H9 (cell line): ENCODE measurements at regions not wholly inside any gene's neighbourhood (a gene's known extent, or its start where the extent isn't known, plus 50 kb on each side); places are given as distances from the start of the nearest gene placed in this dataset.

ENCODE experiments used
- DNase-seq: peaks from one replicate; pipeline ENCODE4 v3.0.0-alpha.2; 2017
- H2AFZ ChIP-seq: one replicate; pipeline ENCODE4 v1.6.1; 2013; ENCODE audit warnings: mild to moderate bottlenecking, low read length, control low read depth, moderate library complexity
- H2AK5ac ChIP-seq: 2 replicates; pipeline ENCODE4 v1.6.1; 2013; ENCODE audit warnings: low read length, control low read depth, mixed read lengths; ENCODE audit not compliant: insufficient read length
- H2BK120ac ChIP-seq: one replicate; pipeline ENCODE4 v1.6.1; 2013; ENCODE audit warnings: low read depth, mild to moderate bottlenecking, low read length, control low read depth, inconsistent platforms; ENCODE audit not compliant: poor library complexity, severe bottlenecking
- H2BK12ac ChIP-seq: 2 replicates; pipeline ENCODE4 v1.6.1; 2013; ENCODE audit warnings: low read length, control low read depth, mixed read lengths, low read depth; ENCODE audit not compliant: insufficient read length
- H2BK15ac ChIP-seq: 2 replicates; pipeline ENCODE4 v1.6.1; 2013; ENCODE audit warnings: low read depth, low read length, control low read depth
- H2BK20ac ChIP-seq: one replicate; pipeline ENCODE4 v1.6.1; 2013; ENCODE audit warnings: low read depth, mild to moderate bottlenecking, low read length, control low read depth, inconsistent platforms; ENCODE audit not compliant: poor library complexity, severe bottlenecking
- H2BK5ac ChIP-seq: 2 replicates; pipeline ENCODE4 v1.6.1; 2013; ENCODE audit warnings: low read length, control low read depth, mixed read lengths; ENCODE audit not compliant: insufficient read length
- H3K14ac ChIP-seq: 2 replicates; pipeline ENCODE4 v1.6.1; 2013; ENCODE audit warnings: low read length, control low read depth; ENCODE audit not compliant: insufficient read depth
- H3K18ac ChIP-seq: 2 replicates; pipeline ENCODE4 v1.6.1; 2013; ENCODE audit warnings: low read depth, mild to moderate bottlenecking, mixed read lengths, low read length, control low read depth; ENCODE audit not compliant: insufficient read length
- H3K23ac ChIP-seq: 2 replicates; pipeline ENCODE4 v1.6.1; 2013; ENCODE audit warnings: low read length, control low read depth, mixed read lengths, low read depth; ENCODE audit not compliant: insufficient read length
- H3K23me2 ChIP-seq: 2 replicates; pipeline ENCODE4 v1.6.1; 2013; ENCODE audit warnings: low read depth, mild to moderate bottlenecking, mixed read lengths, low read length, control low read depth; ENCODE audit not compliant: insufficient read length, poor library complexity, severe bottlenecking
- H3K27ac ChIP-seq: 2 replicates; pipeline ENCODE4 v1.5.1; 2013; ENCODE audit warnings: low read length, control low read depth, mixed read lengths, low read depth; ENCODE audit not compliant: insufficient read length
- H3K27me3 ChIP-seq: 2 replicates; pipeline ENCODE4 v1.6.1; 2013; ENCODE audit warnings: low read length, control low read depth, inconsistent platforms; ENCODE audit not compliant: insufficient read depth
- H3K4ac ChIP-seq: 2 replicates; pipeline ENCODE4 v1.6.1; 2013; ENCODE audit warnings: low read depth, mild to moderate bottlenecking, control low read depth, inconsistent platforms, low read length, moderate library complexity
- H3K4me1 ChIP-seq: 2 replicates; pipeline ENCODE4 v1.6.1; 2013; ENCODE audit warnings: low read length, control low read depth, inconsistent platforms; ENCODE audit not compliant: insufficient read depth
- H3K4me2 ChIP-seq: 2 replicates; pipeline ENCODE4 v1.6.1; 2013; ENCODE audit warnings: low read length, control low read depth, mixed read lengths; ENCODE audit not compliant: insufficient read length, insufficient read depth
- H3K56ac ChIP-seq: 2 replicates; pipeline ENCODE4 v1.6.1; 2013; ENCODE audit warnings: low read depth, mild to moderate bottlenecking, mixed read lengths, low read length, control low read depth; ENCODE audit not compliant: insufficient read length
- H3K79me1 ChIP-seq: 2 replicates; pipeline ENCODE4 v1.6.1; 2013; ENCODE audit warnings: low read depth, mild to moderate bottlenecking, moderate library complexity, low read length, control low read depth, inconsistent platforms; ENCODE audit not compliant: insufficient read depth, poor library complexity, severe bottlenecking
- H3K79me2 ChIP-seq: 2 replicates; pipeline ENCODE4 v1.6.1; 2013; ENCODE audit warnings: low read length, control low read depth, inconsistent platforms; ENCODE audit not compliant: insufficient read depth
- H3K9ac ChIP-seq: 2 replicates; pipeline ENCODE4 v1.6.1; 2013; ENCODE audit warnings: low read length, control low read depth, mixed read lengths; ENCODE audit not compliant: insufficient read length; ENCODE audit errors: extremely low read depth
- H3K9me3 ChIP-seq: one replicate; pipeline ENCODE4 v1.6.1; 2013; ENCODE audit warnings: low read depth, low read length, inconsistent platforms; ENCODE audit not compliant: control insufficient read depth
- H3T11ph ChIP-seq: one replicate; pipeline ENCODE4 v1.6.1; 2013; ENCODE audit warnings: mild to moderate bottlenecking, low read length, control low read depth, inconsistent platforms
- H4K20me1 ChIP-seq: one replicate; pipeline ENCODE4 v1.6.1; 2013; ENCODE audit not compliant: control insufficient read depth, insufficient read length, insufficient read depth
- H4K5ac ChIP-seq: 2 replicates; pipeline ENCODE4 v1.6.1; 2013; ENCODE audit warnings: low read depth, mild to moderate bottlenecking, mixed read lengths, low read length, control low read depth; ENCODE audit not compliant: insufficient read length
- H4K8ac ChIP-seq: replicated peaks from 2 replicates; pipeline ENCODE4 v1.6.1; 2013; ENCODE audit warnings: low read length, control low read depth, mixed read lengths, low read depth; ENCODE audit not compliant: insufficient read length
- H4K91ac ChIP-seq: 2 replicates; pipeline ENCODE4 v1.6.1; 2013; ENCODE audit warnings: low read depth, mild to moderate bottlenecking, moderate library complexity, mixed read lengths, low read length, control low read depth; ENCODE audit not compliant: insufficient read length
- H3K27ac Mint-ChIP-seq, 3 experiments: 2 replicates in 2 of 3; 3 replicates in 1 of 3; pipeline ENCODE4 v1.8.0; 2020 to 2021; ENCODE audit warnings: mixed read lengths in 3 of 3, mild to moderate bottlenecking in 1 of 3, moderate library complexity in 1 of 3
- H3K27me3 Mint-ChIP-seq: 2 replicates; pipeline ENCODE4 v1.8.0; 2021; ENCODE audit warnings: low read depth, mild to moderate bottlenecking, moderate library complexity, mixed read lengths
- H3K36me3 Mint-ChIP-seq, 3 experiments: 2 replicates in 2 of 3; 3 replicates in 1 of 3; pipeline ENCODE4 v1.8.0; 2020 to 2021; ENCODE audit warnings: low read depth in 3 of 3, mixed read lengths in 3 of 3; ENCODE audit not compliant: insufficient read depth in 1 of 3
- H3K4me1 Mint-ChIP-seq, 2 experiments: 2 replicates each; pipeline ENCODE4 v1.8.0; 2020; ENCODE audit warnings: mixed read lengths in 2 of 2
- H3K4me3 Mint-ChIP-seq, 2 experiments: 2 replicates in 1 of 2; 3 replicates in 1 of 2; pipeline ENCODE4 v1.8.0; 2020 to 2021; ENCODE audit warnings: mild to moderate bottlenecking in 2 of 2, mixed read lengths in 2 of 2, moderate library complexity in 1 of 2
- H3K9me3 Mint-ChIP-seq, 2 experiments: 2 replicates in 1 of 2; 3 replicates in 1 of 2; pipeline ENCODE4 v1.8.0; 2020; ENCODE audit warnings: mild to moderate bottlenecking in 2 of 2, mixed read lengths in 2 of 2, moderate library complexity in 1 of 2
- WGBS: extraction: QIAGEN DNeasy Blood & Tissue Kit; methylation state at CpG from one replicate; pipeline ENCODE4 v1.1.7; 2013; ENCODE audit warnings: missing lambda C conversion rate, low lambda C conversion rate, mixed read lengths; ENCODE audit not compliant: insufficient read length; ENCODE audit errors: extremely low coverage; 5-methylcytosine and 5-hydroxymethylcytosine counted together
- TF ChIP-seq, protein P1 (sequence below): fragments of 200-600 bp; sonication (generic); conservative IDR thresholded peaks from 3 replicates; pipeline ENCODE4 v1.8.0; 2021; ENCODE audit warnings: antibody characterized with exemption, mild to moderate bottlenecking

DNA sequence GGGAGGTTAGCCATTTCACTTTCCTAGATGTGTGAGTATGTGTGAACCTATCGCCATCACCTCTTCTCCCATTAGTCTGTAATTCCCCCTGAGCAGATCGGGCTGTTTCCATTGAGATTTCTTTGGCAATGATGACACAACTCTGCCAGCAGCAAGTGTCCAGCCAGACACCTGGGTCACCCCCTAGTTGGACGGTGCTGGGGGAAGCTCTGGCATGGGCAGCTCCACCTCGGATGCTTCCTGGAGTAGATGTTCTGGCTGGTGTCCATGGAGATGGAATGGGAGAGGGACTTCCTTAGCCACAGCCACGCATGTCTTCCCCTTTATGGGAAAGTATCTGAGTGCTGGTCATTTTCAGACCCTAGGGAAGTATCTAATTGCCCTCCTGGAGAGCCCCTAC is 247.9 kb upstream of the RPL38 start:
- Histone ChIP-seq H3K23me2 (peaks cover 11% of the 10 kb centered on the region), H2BK20ac (no peak overlapping the region), H4K5ac (no peak overlapping the region), H2BK12ac (no peak overlapping the region), H3K18ac (no peak overlapping the region), H2AFZ (no peak overlapping the region), H3K9ac (no peak overlapping the region), H3T11ph (no peak overlapping the region), H3K27me3 (peaks cover 5% of the 10 kb centered on the region; the same call in 1 of the 2 replicates), H3K4me2 (no peak overlapping the region), H4K20me1 (no peaks in the 10 kb centered on the region), H3K27ac (no peak overlapping the region), H3K14ac (no peak overlapping the region), H3K9me3 (no peaks in the 10 kb centered on the region), H2BK5ac (no peak overlapping the region), H3K23ac (no peak overlapping the region), H3K79me2 (no peaks in the 10 kb centered on the region), H2BK15ac (no peak overlapping the region), H2AK5ac (no peak overlapping the region), H2BK120ac (no peak overlapping the region), H4K91ac (no peak overlapping the region), H3K4ac (no peak overlapping the region), H3K79me1 (no peaks in the 10 kb centered on the region), H4K8ac (no peak overlapping the region), H3K4me1 (no peaks in the 10 kb centered on the region), H3K56ac (no peak overlapping the region)
- H3K27ac Mint-ChIP-seq, result no peak overlapping the region
- WGBS, result no CpG with 5 or more reads among the region's 5 CpGs
- peaks cover 37% of the 10 kb centered on the region for H3K27me3 Mint-ChIP-seq
- no peak overlapping the region for H3K4me3 Mint-ChIP-seq
- TF ChIP-seq, protein P1, sequence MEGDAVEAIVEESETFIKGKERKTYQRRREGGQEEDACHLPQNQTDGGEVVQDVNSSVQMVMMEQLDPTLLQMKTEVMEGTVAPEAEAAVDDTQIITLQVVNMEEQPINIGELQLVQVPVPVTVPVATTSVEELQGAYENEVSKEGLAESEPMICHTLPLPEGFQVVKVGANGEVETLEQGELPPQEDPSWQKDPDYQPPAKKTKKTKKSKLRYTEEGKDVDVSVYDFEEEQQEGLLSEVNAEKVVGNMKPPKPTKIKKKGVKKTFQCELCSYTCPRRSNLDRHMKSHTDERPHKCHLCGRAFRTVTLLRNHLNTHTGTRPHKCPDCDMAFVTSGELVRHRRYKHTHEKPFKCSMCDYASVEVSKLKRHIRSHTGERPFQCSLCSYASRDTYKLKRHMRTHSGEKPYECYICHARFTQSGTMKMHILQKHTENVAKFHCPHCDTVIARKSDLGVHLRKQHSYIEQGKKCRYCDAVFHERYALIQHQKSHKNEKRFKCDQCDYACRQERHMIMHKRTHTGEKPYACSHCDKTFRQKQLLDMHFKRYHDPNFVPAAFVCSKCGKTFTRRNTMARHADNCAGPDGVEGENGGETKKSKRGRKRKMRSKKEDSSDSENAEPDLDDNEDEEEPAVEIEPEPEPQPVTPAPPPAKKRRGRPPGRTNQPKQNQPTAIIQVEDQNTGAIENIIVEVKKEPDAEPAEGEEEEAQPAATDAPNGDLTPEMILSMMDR, result no peak
- H3K4me1 Mint-ChIP-seq, result peaks cover 11 to 13% of the 10 kb centered on the region in 2 experiments
- no peak for DNase-seq
- peaks cover 4 to 8% (median 6%) of the 10 kb centered on the region in 3 experiments for H3K36me3 Mint-ChIP-seq
- peaks cover 8 to 9% of the 10 kb centered on the region in 2 experiments for H3K9me3 Mint-ChIP-seq
